NCI-H2171 treated with DMSO at 0.1 percent for 48 hours (cell line): ENCODE measurements at regions not wholly inside any gene's neighbourhood (a gene's known extent, or its start where the extent isn't known, plus 50 kb on each side); places are given as distances from the start of the nearest gene placed in this dataset.

Experiments used
- DNase-seq: peaks from one replicate; lab custom pipeline; 2025; lab: John Stamatoyannopoulos, UW

- DNase-seq, result no peak
Measured at GRCh38 chr2:76455910-76456309, 745.2 kb upstream of the GCFC2 start.

DNA sequence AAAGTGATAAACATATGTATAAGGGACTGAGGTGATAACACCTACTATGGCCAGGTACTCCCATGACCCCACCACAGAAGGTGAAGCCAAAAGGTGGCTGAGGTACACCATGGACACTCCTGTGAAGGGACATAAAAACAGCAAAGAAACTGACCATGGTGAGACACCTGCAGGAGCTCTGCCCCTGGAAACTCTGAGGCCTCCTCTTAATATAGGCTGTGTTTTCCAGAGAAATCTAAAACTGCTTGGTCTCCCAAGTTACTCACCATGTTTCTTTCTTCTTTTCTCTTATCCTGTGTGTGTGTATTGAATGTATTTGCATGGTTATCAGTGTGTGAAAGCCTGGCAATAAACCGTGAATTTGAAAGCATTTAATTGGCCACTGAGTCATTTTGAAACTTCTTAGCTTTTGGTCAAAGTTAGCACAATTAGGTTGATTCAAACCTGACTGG lies 739.3 kb upstream of the GCFC2 start:
- no peak for DNase-seq

DNA sequence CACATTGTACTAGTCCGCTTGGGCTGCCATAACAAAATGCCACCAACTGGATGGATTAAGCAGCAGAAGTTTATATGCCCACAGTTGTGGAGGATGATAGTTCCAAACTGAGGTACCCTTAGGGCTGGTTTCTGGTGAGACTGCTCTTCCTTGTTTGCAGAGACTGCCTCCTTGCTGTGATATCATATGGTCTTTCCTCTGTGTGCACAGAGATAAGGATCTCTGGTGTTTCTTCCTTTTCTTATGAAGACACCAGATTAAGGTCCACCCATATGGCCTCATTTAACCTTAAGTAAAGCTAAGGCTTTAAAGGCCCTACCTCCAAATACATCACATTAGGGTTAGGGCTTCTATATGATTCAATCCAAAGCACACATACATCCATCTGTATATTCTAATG lies 738.2 kb upstream of the GCFC2 start:
- no peak for DNase-seq

DNA sequence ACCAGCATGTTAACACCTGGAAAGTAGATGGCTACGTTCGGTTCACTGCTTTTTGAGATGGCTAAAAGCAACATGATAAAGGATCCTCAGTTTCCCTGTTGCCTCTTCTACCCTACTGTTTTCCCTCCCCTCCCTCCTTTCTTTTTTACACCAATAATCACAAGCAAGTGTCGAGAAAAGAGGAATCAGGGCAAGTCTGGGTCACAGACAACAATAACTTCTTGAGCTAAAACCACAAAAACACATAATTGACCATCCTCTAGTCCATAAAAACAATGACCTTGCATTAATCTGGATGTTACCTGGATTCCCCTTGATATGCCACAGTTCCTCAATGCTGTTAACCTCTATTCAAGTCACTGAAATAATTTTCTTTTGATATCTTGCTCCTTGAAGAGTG lies 736.6 kb upstream of the GCFC2 start:
- DNase-seq, result no peak

DNA sequence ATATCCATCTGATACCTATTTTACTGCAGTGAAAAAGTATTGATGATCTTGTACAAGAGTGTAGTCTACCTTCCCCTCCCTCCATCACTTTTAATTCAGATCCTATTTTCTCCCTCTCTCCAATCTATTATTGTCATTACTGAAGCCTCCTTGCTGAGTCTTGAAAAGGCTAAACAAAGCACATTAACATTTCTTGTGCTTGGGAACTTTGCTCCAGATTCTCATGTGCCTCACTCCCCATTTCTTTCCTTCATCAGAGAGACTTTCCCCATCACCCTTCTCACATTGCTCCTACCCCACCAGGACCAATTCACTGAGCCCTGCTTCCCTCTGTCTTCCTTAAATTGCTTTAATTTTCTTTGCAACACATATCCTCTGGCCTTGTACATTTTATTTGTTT lies 736.2 kb upstream of the GCFC2 start:
- no peak for DNase-seq

DNA sequence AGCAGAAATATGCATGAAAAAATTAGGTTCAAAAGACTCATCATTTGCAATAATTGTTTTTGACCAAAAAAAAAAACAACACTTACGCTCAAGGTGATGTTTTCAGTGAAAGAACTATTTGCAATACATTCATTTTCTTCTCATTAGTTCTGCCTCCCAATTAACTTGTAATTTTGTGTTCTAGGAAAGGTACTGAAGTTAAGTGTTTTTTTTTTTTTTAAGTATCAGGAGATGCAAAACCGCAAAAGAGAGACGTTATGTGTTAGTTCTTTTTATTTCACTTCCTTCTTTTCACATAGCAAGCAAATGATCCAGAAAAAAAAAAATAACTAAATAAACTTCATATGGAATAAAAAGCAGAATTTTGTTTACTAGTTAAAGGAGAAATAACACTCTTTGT lies 735.2 kb upstream of the GCFC2 start:
- no peak for DNase-seq

GRCh38 chr2:76444732-76445131 lies 734.0 kb upstream of the GCFC2 start:
- no peak for DNase-seq

- DNase-seq, result no peak
Measured at GRCh38 chr2:76437564-76437963, 726.8 kb upstream of the GCFC2 start.

DNA sequence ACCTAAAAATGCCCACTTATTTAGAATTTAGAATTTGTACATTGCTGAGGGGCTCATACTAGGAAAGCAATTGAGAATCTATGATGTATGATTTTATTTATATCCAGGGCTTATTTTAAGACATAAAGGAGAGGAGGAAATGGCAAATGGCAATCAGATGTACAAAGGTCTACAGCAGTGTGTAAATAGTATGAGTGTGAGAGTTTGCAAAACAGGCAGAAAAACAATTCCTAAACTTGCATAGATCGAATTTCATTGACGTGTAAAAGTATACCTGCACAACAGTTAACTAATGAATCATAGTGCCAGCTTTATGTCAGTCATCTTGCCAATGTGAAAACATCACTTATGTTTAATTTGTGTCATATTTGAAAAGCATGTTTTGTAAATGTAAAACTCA lies 718.7 kb upstream of the GCFC2 start:
- peak; percentile 40 for DNase-seq

- DNase-seq, result no peak
Measured at GRCh38 chr2:76427452-76427851, 716.7 kb upstream of the GCFC2 start.

DNA sequence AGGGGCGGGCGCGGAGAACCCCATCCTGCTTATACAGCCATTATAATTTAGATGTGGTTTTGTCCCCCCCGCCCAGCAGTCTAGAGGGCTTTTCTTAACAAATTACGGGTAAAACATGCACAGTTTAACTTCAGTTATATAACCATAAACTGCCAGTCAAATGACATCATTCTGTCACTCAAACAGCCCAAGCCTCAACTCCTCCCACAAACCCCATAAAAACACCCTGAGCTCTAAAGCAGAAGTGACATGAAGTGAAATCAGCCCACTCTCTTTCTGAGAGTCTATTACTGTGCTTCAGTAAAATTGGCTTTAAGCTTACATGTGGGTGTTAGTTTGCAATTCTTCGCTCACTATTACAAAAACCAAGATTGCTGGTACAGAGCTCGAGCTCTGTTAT lies 705.1 kb upstream of the GCFC2 start:
- DNase-seq, result no peak

DNA sequence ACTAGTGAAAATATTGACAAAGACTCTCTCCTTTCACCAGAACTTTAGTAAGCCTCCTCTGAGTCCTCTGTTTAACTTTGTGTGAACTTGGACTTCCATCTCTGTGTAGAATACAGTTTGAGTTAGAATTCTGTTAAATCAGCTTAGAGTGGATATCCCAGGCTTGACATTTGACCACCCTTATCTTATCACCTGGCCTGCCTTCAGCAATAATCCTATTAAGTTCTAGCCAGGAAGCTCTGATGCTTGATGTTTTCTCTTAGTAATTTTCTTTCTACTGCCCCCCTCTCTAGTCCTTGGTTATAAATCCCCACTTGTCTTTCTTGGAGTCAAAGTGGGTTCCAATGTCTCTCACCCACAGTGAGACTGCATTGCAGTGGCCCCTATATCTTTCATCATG lies 702.7 kb upstream of the GCFC2 start:
- no peak for DNase-seq

DNA sequence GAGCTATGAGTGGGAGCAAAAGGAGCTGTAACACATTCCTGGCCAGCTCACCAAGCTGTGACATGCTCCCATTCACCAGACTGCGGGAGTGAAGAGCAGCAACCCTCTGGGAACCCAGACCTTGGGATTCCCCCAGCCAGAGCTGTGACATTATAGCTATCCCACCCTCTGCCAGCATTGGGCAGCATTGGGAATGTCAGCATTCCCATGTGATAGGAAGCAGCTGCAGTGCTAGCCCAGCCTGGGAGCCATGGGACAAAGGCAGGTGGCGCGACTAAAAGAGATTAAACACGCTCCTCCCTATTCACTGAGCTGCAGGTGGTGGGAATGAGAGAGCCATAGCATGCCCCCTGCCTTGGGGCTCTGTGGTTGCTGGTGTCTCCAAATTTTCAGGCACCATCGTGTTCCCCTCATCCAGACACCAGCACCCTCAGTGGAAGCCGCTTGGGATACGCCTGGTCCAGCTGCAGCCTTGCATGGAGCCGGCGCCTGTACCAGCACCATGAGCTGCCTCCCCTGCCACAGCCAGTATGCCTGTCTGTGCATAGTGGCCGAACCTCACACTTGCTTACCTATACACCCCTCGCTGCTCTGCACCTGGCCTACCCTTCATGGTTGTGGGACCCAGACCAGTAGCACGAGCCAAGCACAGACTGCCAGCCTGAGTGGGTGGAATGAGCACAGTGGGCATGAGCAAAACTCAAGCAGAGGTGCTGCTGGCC lies 695.6 kb upstream of the GCFC2 start:
- no peak for DNase-seq

DNA sequence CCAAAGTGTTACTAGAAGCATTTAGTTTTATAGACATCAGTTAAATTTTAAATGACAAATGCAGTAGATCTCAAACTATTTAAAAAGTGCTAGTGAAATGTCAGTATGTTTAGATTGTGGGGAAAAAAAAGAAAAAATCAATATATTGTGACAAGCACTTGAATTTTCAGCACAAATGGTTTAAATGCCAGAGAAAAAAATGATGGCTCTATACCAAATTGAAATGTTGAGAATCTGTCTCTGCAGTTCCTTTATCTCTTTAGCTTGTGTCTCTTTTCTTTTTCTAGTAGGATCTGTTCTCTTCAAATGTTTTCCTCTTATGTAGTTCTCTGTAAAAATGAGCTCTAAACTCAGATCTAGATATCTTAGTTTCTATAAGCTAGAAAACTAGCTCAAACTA lies 682.6 kb upstream of the GCFC2 start:
- DNase-seq, result no peak

DNA sequence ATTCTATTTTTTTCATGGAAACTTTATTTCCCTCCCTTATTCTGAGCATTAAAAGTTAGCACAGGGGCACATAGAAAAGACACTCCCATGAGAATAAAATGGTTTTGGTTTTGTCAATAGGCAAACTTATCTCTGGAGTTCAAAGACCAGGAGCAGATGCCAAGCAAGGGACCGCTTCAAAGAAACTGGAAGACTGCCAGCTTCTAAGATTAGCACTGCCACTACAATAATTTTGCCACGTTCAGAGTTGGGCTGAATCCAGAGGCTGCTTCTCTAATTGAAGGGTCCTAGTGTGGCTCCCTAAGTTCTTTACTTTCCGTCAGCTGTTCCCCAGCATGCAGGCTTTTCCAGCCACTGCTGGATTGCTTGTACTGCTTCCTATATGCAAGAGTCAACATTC lies 681.0 kb upstream of the GCFC2 start:
- DNase-seq, result peak; percentile 80

DNA sequence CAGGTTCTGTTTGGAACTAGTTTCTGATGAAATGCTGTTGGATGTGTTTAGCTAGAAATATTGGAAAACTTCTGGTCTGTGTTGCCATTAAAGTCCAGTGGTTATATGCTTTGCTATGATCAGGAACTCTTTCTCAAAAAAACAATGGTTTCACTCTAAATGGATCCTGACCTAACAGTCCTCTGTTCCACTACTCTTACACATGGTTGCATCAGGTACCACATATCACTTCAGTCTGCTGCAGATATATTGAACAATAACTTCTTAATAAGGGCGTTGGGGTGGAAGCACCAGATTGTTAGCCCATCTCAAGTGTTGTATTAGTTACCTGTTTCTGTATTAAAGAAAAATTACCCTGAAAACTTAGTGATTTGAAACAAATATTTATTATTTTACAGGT lies 676.6 kb upstream of the GCFC2 start:
- no peak for DNase-seq

GRCh38 chr2:76385943-76386342 lies 675.2 kb upstream of the GCFC2 start:
- DNase-seq, result no peak

DNA sequence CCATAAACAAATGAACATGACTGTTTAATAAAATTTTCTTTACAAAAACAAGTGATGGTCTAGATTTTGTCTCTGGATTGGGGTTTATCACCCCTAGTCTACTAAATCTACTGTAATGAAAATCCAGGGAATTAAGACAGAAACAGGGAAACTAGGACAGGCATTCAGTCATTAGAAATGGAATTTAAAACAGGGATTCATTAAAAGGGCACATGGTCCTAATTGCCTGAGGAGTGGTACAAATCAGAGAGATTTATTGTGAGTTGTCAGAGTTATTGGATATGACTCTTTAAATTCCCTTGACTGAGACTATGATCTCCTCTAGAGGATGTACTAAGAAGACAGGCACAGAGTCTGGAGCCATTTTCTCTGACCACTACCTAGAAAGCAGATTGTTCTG lies 670.9 kb upstream of the GCFC2 start:
- DNase-seq, result no peak

DNA sequence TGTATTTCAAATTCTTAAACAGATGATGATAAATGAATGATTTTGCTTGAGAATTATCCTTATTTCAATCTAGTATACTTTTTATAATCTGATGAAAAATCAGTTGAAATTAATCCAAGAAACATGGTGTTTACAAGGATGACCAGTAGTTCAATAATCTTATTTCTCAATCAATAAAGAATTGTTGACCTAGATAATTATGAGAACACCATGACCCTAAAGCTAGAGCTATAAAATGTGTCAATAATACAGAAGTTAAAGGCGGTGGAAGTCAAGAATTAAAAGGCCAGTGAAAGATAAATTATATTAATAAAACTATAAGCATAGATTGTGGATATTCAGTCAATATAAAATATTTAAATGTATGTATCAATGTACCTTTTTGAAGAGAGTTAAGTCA lies 667.4 kb upstream of the GCFC2 start:
- no peak for DNase-seq

- no peak for DNase-seq
Measured at GRCh38 chr2:76341439-76341838, 630.7 kb upstream of the GCFC2 start.

DNA sequence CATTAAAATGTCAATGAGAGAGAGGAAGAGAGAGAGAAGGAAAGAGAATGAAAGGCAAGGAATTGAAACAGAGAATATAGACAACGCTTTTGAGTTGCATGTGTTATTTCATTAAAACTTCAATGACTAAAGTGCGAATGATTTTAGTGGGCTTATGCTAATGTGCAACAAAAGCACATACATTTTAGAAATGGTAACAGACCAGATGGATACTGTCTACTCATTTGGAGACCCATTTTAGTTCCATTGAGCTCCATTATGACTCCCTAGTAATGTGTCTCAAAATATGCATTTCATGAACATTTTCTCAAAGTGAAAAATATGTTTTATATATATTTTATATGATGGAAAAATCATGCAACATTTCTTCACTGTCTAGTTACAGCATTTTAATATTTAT lies 622.2 kb upstream of the GCFC2 start:
- no peak for DNase-seq

DNA sequence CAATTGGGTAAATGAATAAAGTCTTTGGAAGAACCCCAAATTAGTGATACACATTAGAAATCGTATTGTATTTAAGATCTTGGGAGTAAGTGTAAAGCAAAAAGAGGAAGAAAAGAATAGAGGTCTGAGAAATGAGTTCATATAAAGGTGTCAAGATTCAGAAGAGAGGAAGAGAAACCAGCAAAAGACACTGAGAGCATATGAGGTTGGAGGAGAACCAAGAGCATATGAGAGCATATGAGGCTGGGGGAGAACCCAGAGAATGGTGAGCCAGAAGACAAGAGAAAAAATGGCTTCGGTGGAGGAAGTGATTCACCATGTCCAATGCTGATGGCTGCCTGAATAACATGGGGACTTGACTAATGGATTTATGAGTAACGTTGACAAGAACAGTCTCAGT lies 620.1 kb upstream of the GCFC2 start:
- no peak for DNase-seq

- DNase-seq, result no peak
Measured at GRCh38 chr2:76326636-76327035, 615.9 kb upstream of the GCFC2 start.

DNA sequence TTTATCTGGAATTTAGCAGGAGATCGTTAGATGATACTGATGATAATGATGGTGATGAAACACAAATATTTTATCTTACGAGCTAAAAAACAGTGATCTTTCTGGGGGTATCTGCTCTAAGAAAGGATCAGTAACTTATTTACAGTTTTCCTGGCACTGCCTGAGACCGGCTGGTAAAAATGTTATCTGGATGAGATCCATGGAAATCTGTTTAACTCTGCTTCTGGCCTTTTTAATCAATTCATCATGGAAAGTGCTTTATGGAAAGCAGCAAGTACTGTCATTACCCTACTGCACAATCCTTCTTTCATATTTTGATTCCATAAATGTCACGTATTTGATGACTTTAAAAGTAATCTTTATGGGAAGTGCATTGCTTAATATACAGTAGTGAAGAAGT lies 612.7 kb upstream of the GCFC2 start:
- DNase-seq, result no peak

DNA sequence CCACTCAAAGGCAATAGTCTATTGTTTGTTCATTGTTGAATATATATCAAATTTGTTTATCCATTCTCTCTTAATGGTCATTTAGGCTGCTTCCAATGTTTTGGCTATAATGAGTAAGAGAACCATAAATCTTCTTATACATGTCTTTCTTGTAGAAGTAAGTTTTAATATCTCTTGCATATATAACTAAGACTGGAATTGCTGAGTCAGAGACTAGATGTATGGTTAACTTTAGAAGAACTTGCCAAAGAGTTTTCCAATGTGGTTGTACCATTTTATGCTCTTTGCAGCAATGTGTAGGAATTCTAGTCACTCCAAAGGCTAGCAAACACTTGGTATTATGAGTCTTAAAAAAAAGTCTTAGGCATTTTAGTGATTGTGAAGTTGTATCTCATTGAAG lies 610.0 kb upstream of the GCFC2 start:
- DNase-seq, result no peak
